ENCODE measurements at regions not wholly inside any gene's neighbourhood (a gene's known extent, or its start where the extent isn't known, plus 50 kb on each side); places are given as distances from the start of the nearest gene placed in this dataset.

GRCh38 chr6:92354270-92354829, 1065.0 kb downstream of the EPHA7 start:
- intact Hi-C loops (cut with DNase I) = no loop called here
- H3K27me3 ChIP-seq = no peaks in the 10 kb centered on the region

GRCh38 chr6:92352130-92352529, 1067.2 kb downstream of the EPHA7 start:
- intact Hi-C loops (cut with DNase I) = no loop called here
- Histone ChIP-seq H3K36me3 (no peaks in the 10 kb centered on the region), H3K9me3 (no peaks in the 10 kb centered on the region), H3K27ac (no peak overlapping the region), H3K4me1 (no peaks in the 10 kb centered on the region), H3K4me3 (no peak overlapping the region), H3K27me3 (no peaks in the 10 kb centered on the region)
- no peak for DNase-seq (ENCODE audit: extremely low spot score in 2 of 2)
- TF ChIP-seq CTCF (IDR thresholded peaks at IDR 0.05) (no peak), POLR2AphosphoS5 (IDR thresholded peaks at IDR 0.05; ENCODE audit: insufficient read depth in 1 of 2, low read depth in 1 of 2) (no peak), POLR2A (IDR thresholded peaks at IDR 0.05) (no peak)

More at GRCh38 chr6:92354270-92354829, 1065.0 kb downstream of the EPHA7 start:
- no peak for TF ChIP-seq POLR2A (IDR thresholded peaks at IDR 0.05)
- no peak for TF ChIP-seq CTCF (IDR thresholded peaks at IDR 0.05)
- TF ChIP-seq POLR2AphosphoS5 (IDR thresholded peaks at IDR 0.05; ENCODE audit: insufficient read depth in 1 of 2, low read depth in 1 of 2) = no peak
- no peak for DNase-seq (ENCODE audit: extremely low spot score in 2 of 2)
- Histone ChIP-seq H3K4me1 (no peaks in the 10 kb centered on the region), H3K27ac (no peak overlapping the region), H3K4me3 (no peak overlapping the region), H3K9me3 (no peaks in the 10 kb centered on the region), H3K36me3 (no peaks in the 10 kb centered on the region)

GRCh38 chr6:92341201-92341600, 1078.2 kb downstream of the EPHA7 start:
- DNase-seq (ENCODE audit: extremely low spot score in 2 of 2) = no peak
- Histone ChIP-seq H3K4me3 (no peak overlapping the region), H3K36me3 (no peaks in the 10 kb centered on the region), H3K9me3 (no peaks in the 10 kb centered on the region), H3K27me3 (no peaks in the 10 kb centered on the region), H3K4me1 (no peaks in the 10 kb centered on the region), H3K27ac (no peak overlapping the region)
- no peak for TF ChIP-seq POLR2A (IDR thresholded peaks at IDR 0.05)
- no peak for TF ChIP-seq CTCF (IDR thresholded peaks at IDR 0.05)
- no peak for TF ChIP-seq POLR2AphosphoS5 (IDR thresholded peaks at IDR 0.05; ENCODE audit: insufficient read depth in 1 of 2, low read depth in 1 of 2)
- intact Hi-C loops (cut with DNase I) = no loop called here

- Histone ChIP-seq H3K36me3 (no peaks in the 10 kb centered on the region), H3K4me1 (no peaks in the 10 kb centered on the region), H3K9me3 (no peaks in the 10 kb centered on the region), H3K27me3 (no peaks in the 10 kb centered on the region), H3K27ac (no peak overlapping the region), H3K4me3 (no peak overlapping the region)
- no peak for DNase-seq (ENCODE audit: extremely low spot score in 2 of 2)
- TF ChIP-seq POLR2A (IDR thresholded peaks at IDR 0.05) = no peak
- no peak for TF ChIP-seq POLR2AphosphoS5 (IDR thresholded peaks at IDR 0.05; ENCODE audit: insufficient read depth in 1 of 2, low read depth in 1 of 2)
- intact Hi-C loops (cut with DNase I) = no loop called here
Measured at GRCh38 chr6:92339936-92340640, 1079.3 kb downstream of the EPHA7 start.

- intact Hi-C loops (cut with DNase I) = no loop called here
- H3K27ac ChIP-seq = no peak overlapping the region
- TF ChIP-seq POLR2AphosphoS5 (IDR thresholded peaks at IDR 0.05; ENCODE audit: insufficient read depth in 1 of 2, low read depth in 1 of 2) = no peak
- no peak for TF ChIP-seq CTCF (IDR thresholded peaks at IDR 0.05)
- TF ChIP-seq POLR2A (IDR thresholded peaks at IDR 0.05) = no peak
- no peaks in the 10 kb centered on the region for H3K4me1 ChIP-seq
- H3K9me3 ChIP-seq = no peaks in the 10 kb centered on the region
- H3K36me3 ChIP-seq = no peaks in the 10 kb centered on the region
- no peaks in the 10 kb centered on the region for H3K27me3 ChIP-seq
- no peak overlapping the region for H3K4me3 ChIP-seq
- no peak for DNase-seq (ENCODE audit: extremely low spot score in 2 of 2)
Measured at GRCh38 chr6:92337571-92337970, 1081.8 kb downstream of the EPHA7 start.
